SK-N-MC (cell line): ENCODE measurements at regions not wholly inside any gene's neighbourhood (a gene's known extent, or its start where the extent isn't known, plus 50 kb on each side); places are given as distances from the start of the nearest gene placed in this dataset.

Source experiments
- EZH2 ChIP-seq: fragments of 200-600 bp; sonication (generic); IDR thresholded peaks from one replicate; pipeline ENCODE4 v1.6.1; 2017; ENCODE audit warnings: antibody characterized with exemption
- POLR2AphosphoS5 ChIP-seq: IDR thresholded peaks from 2 replicates; pipeline ENCODE4 v1.6.1; 2012; ENCODE audit warnings: mild to moderate bottlenecking, low read depth, low read length, borderline replicate concordance

- TF ChIP-seq POLR2AphosphoS5 (no peak), EZH2 (no peak)
Measured at GRCh38 chr11:98495016-98495415, 525.7 kb upstream of the CNTN5 start.
